ENCODE measurements at regions not wholly inside any gene's neighbourhood (a gene's known extent, or its start where the extent isn't known, plus 50 kb on each side); places are given as distances from the start of the nearest gene placed in this dataset.
"Not testable (repeated sequence)": the region's sequence is repeated elsewhere in the genome, so short reads cannot be mapped to it uniquely, and the experiment has no call there.

- DNase-seq (ENCODE audit: low read depth, low spot score) = no peak
- H3K27ac ChIP-seq = no peak overlapping the region
These were observed 141.9 kb upstream of the RASA1 start for GRCh38 chr5:87125766-87126165.

- peak overlapping the region; percentile 83 for H3K27ac ChIP-seq
- no peak for DNase-seq (ENCODE audit: low read depth, low spot score)
These were observed 140.8 kb upstream of the RASA1 start for GRCh38 chr5:87126869-87127268.

- peak overlapping the region; percentile 83 for H3K27ac ChIP-seq
- DNase-seq (ENCODE audit: low read depth, low spot score) = no peak
These were observed 140.3 kb upstream of the RASA1 start for GRCh38 chr5:87127426-87127825.

GRCh38 chr5:87127956-87128687 lies 139.6 kb upstream of the RASA1 start:
- H3K27ac ChIP-seq = peak overlapping the region; percentile 83
- DNase-seq (ENCODE audit: low read depth, low spot score) = no peak

GRCh38 chr5:87129046-87129445 lies 138.6 kb upstream of the RASA1 start:
- peak overlapping the region; percentile 83 for H3K27ac ChIP-seq
- no peak for DNase-seq (ENCODE audit: low read depth, low spot score)

- no peak for DNase-seq (ENCODE audit: low read depth, low spot score)
- H3K27ac ChIP-seq = peak overlapping the region; percentile 44
These were observed 135.0 kb upstream of the RASA1 start for GRCh38 chr5:87132696-87133095.

DNA sequence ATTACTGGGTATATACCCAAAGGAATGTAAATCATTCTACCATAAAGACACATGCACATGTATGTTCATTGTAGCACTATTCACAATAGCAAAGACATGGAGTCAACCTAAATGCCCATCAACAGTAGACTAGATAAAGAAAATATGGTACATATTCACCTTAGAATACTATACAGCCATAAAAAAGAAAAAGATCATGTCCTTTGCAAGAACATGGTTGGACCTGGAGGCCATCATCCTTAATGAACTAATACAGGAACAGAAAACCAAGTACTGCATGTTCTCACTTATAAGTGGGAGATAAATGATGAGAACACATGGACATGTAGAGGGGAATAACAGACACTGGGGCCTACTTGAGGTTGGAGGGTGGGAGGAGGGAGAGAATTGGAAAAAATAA lies 133.2 kb upstream of the RASA1 start:
- H3K27ac ChIP-seq; DNase-seq (ENCODE audit: low read depth, low spot score): not testable (repeated sequence)

- no peak overlapping the region for H3K27ac ChIP-seq
- no peak for DNase-seq (ENCODE audit: low read depth, low spot score)
These were observed 131.6 kb upstream of the RASA1 start for GRCh38 chr5:87136096-87136495.

GRCh38 chr5:87136733-87137132 lies 130.9 kb upstream of the RASA1 start:
- DNase-seq (ENCODE audit: low read depth, low spot score) = no peak
- H3K27ac ChIP-seq = no peak overlapping the region

GRCh38 chr5:87137283-87137682 lies 130.4 kb upstream of the RASA1 start:
- DNase-seq (ENCODE audit: low read depth, low spot score) = no peak
- no peak overlapping the region for H3K27ac ChIP-seq

DNA sequence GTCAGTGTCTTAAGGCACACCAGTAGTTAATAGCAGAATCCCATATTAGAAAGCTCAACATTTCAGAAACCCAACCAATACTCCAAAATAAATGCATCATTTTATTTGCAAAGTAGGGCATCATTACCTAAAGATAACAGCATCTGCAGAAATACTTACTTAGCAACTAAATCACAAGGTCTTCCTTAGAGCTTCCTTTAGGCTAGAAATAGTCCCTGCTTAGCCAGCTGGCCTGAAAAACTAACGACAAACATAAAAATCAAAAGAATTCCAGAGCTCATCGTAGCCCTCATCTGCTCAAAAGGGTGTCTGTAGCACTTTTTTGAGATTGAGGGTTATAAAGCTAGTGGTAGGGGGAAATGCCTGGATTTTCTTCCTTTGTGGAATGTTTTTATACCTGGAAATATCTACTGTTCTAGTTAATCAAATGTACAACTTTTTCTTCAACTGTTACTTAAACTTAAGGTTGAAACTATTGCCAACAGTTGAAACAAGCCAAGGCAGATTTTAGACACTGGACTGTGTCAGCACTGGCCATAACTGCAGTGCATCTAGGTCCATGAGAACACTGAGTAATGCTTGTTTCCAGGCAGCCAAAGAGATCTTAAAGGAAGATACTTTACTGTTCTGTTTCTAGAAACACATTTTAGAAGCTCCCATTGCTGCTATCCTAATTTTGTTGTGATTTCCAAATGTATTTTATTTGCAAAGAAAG lies 129.4 kb upstream of the RASA1 start:
- no peak for DNase-seq (ENCODE audit: low read depth, low spot score)
- no peak overlapping the region for H3K27ac ChIP-seq

- H3K27ac ChIP-seq = peak overlapping the region; percentile 69
These were observed 127.9 kb upstream of the RASA1 start for GRCh38 chr5:87139795-87140194.

GRCh38 chr5:87141544-87141943 lies 126.1 kb upstream of the RASA1 start:
- no peak overlapping the region for H3K27ac ChIP-seq
- DNase-seq (ENCODE audit: low read depth, low spot score) = no peak

More at GRCh38 chr5:87139795-87140194, 127.9 kb upstream of the RASA1 start:
- no peak for DNase-seq (ENCODE audit: low read depth, low spot score)

DNA sequence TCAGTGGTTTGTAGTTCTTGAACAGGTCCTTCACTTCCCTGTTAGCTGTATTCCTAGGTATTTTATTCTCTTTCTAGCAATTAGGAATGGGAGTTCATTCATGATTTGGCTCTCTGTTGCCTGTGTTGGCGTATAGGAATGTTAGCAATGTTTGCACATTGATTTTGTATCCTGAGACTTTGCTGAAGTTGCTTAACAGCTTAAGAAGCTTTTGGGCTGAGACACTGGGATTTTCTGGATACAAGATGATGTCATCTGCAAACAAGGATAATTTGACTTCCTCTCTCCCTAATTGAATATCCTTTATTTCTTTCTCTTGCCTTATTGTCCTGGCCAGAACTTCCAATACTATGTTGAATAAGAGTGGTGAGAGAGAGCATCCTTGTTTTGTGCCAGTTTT lies 121.8 kb upstream of the RASA1 start:
- peak overlapping the region; percentile 36 for H3K27ac ChIP-seq
- DNase-seq (ENCODE audit: low read depth, low spot score) = not testable (repeated sequence)

DNA sequence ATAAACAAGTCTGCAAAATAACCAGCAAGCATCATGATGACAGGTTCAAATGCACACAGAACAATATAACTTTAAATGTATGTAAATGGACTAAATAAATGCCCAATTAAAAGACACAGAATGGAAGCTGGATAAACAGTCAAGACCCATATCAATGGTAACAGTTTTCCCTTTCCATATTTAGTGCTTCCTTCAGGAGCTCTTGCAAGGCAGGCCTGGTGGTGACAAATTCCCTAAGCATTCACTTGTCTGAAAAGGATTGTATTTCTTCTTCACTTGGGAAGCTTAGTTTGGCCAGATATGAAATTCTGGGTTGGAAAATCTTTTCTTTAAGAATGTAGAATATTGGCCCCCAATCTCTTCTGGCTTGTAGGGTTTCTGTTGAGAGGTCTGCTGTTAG lies 120.2 kb upstream of the RASA1 start:
- DNase-seq (ENCODE audit: low read depth, low spot score) = no peak
- no peak overlapping the region for H3K27ac ChIP-seq

GRCh38 chr5:87150630-87151029 lies 117.1 kb upstream of the RASA1 start:
- no peak for DNase-seq (ENCODE audit: low read depth, low spot score)
- H3K27ac ChIP-seq = peak overlapping the region; percentile 78

- peak overlapping the region; percentile 78 for H3K27ac ChIP-seq
- DNase-seq (ENCODE audit: low read depth, low spot score) = peak; percentile 50
These were observed 116.1 kb upstream of the RASA1 start for GRCh38 chr5:87151547-87151946.

- H3K27ac ChIP-seq = no peak overlapping the region
- no peak for DNase-seq (ENCODE audit: low read depth, low spot score)
These were observed 114.8 kb upstream of the RASA1 start for GRCh38 chr5:87152886-87153285.

GRCh38 chr5:87154191-87154590 lies 113.5 kb upstream of the RASA1 start:
- DNase-seq (ENCODE audit: low read depth, low spot score) = no peak
- H3K27ac ChIP-seq = no peak overlapping the region

DNA sequence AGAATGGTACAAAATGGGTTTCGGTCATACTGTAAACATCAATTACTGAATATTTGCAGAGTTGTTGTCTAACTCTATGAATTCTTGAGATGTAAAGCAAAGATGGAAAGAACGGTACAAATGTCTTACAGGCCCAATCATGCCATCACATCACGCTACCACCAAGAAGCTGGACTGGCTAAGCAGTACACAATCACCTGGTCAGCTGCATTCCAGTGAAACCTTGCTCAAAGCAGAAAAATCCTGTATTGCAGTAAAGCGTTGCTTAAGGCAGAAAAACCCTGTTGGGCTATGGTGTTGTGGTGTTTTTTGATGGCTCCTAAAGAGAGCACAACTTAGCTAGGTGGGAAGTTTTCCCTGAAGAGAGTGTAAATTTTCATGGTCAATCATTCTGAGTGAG lies 112.6 kb upstream of the RASA1 start:
- no peak overlapping the region for H3K27ac ChIP-seq
- DNase-seq (ENCODE audit: low read depth, low spot score) = no peak

DNA sequence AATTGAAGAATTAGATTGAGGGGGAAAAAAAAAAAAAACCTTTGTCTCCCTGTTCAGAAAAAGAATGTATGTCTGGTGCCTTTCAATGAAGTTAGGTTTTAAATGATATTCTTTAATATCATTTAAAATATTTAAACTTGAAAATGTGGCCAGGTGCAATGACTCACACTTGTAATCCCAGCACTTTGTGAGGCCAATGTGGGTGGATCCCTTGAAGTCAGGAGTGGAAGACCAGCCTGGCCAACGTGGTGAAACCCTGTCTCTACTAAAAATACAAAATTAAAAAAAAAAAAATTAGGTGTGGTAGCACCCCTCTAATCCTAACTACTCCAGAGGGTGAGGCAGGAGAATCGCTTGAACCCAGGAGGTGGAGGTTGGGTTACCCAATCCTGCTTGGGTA lies 111.1 kb upstream of the RASA1 start:
- no peak overlapping the region for H3K27ac ChIP-seq
- no peak for DNase-seq (ENCODE audit: low read depth, low spot score)

DNA sequence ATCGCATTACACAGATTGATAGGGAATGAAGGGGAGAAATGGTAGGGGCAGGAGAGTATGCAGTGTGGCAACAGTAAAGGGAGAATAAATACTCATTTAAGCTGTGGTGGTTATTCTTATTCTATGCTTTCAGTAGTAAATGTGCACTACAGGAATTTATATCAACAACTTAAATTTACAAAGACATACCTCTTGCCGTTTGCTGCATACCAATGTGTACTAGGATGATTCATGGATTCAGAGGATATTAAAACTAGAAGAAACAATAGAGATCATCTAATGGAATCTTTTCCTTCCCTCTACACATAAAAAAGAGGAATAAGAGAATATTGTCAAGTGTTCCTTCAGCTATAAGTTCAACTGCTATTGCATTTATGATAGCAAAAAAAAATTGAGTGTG lies 103.3 kb upstream of the RASA1 start:
- H3K27ac ChIP-seq = no peak overlapping the region
- no peak for DNase-seq (ENCODE audit: low read depth, low spot score)
